ENCODE measurements at regions not wholly inside any gene's neighbourhood (a gene's known extent, or its start where the extent isn't known, plus 50 kb on each side); places are given as distances from the start of the nearest gene placed in this dataset.

- no peak overlapping the region for H3K4me3 Mint-ChIP-seq
Observed at GRCh38 chr16:63323055-63323454, 1286.8 kb upstream of the CDH8 start.

GRCh38 chr16:63315229-63315628 lies 1279.0 kb upstream of the CDH8 start:
- H3K36me3 Mint-ChIP-seq: no peaks in the 10 kb centered on the region
- H3K9me3 Mint-ChIP-seq: peaks cover 3% of the 10 kb centered on the region
- no peaks in the 10 kb centered on the region for H3K27me3 Mint-ChIP-seq
- DNase-seq (no peak), ATAC-seq (ENCODE audit: low read depth) (no peak)
- no peak overlapping the region for H3K27ac Mint-ChIP-seq
- H3K4me1 Mint-ChIP-seq: no peaks in the 10 kb centered on the region
- POLR2A ChIA-PET: no interaction called here
- no peak overlapping the region for H3K4me3 Mint-ChIP-seq

More at GRCh38 chr16:63323055-63323454, 1286.8 kb upstream of the CDH8 start:
- Mint-ChIP-seq H3K9me3 (peaks cover 2% of the 10 kb centered on the region), H3K27ac (no peak overlapping the region), H3K4me1 (no peaks in the 10 kb centered on the region), H3K36me3 (no peaks in the 10 kb centered on the region), H3K27me3 (no peaks in the 10 kb centered on the region)
- POLR2A ChIA-PET: no interaction called here
- ATAC-seq (ENCODE audit: low read depth): no peak
- DNase-seq: no peak

DNA sequence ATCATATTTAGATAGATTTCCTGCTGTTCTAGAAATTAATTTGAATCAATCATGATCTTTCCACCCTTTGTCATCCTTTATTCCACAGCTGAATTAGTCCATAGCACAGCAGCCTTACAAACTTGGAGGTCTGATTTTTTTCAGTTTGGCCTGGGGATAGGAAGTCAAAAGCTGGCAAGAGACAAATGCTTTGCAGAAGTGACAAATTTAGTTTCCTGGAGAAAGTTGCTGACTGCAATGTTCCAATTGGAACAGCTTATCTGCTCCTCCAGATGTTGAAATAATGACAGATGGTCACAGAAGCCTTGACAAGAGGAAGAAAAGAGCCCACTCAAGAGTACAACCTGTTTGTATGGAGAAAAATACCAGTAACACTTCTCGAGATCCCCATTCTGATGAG lies 1276.1 kb upstream of the CDH8 start:
- no peak overlapping the region for H3K4me3 Mint-ChIP-seq
- no peaks in the 10 kb centered on the region for H3K36me3 Mint-ChIP-seq
- no peaks in the 10 kb centered on the region for H3K4me1 Mint-ChIP-seq
- POLR2A ChIA-PET: no interaction called here
- no peak for DNase-seq
- ATAC-seq (ENCODE audit: low read depth): no peak
- peaks cover 3% of the 10 kb centered on the region for H3K9me3 Mint-ChIP-seq
- no peaks in the 10 kb centered on the region for H3K27me3 Mint-ChIP-seq
- H3K27ac Mint-ChIP-seq: no peak overlapping the region

DNA sequence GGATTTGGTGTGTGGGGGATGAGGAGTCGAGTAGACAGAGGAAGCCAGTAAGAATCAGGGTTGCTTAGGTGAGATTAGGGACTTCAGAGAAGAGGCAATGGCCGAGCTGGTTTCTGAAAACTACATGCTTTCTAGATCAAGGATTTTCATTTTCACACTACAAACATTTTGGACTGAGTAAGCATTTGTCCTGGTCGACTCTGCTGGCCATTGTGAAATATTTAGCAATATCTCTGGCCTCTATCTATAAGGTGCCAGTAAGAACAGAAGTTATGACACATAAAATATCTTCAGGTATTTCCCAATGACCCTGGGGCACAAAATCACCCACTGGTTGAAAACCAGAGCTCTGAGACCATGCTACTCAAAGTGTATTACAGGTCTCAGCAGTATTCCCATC lies 1275.1 kb upstream of the CDH8 start:
- Mint-ChIP-seq H3K36me3 (no peaks in the 10 kb centered on the region), H3K27me3 (no peaks in the 10 kb centered on the region), H3K4me3 (no peak overlapping the region), H3K4me1 (no peaks in the 10 kb centered on the region), H3K9me3 (peaks cover 3% of the 10 kb centered on the region), H3K27ac (no peak overlapping the region)
- DNase-seq (no peak), ATAC-seq (ENCODE audit: low read depth) (no peak)
- POLR2A ChIA-PET: no interaction called here

DNA sequence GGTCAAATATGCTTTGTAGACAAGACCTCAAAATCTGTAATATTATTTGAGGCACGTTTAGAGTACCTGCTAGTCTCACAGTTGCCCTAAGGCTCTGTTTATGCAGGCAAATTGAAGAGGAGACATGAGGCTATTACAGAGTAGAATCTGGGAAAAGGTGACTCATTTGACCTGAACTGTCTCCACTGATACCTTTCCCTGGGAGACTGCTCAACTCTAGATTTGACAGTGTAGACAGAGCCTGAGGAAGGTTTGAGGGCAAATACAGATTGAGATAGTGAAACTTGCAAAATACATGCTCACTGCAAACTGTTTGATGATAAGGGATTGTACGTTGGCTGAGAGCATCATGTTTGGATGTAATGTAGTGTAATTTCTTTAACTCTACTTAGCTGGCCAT lies 1266.6 kb upstream of the CDH8 start:
- Mint-ChIP-seq H3K4me1 (no peaks in the 10 kb centered on the region), H3K9me3 (peaks cover 8% of the 10 kb centered on the region), H3K36me3 (no peaks in the 10 kb centered on the region), H3K27ac (no peak overlapping the region), H3K4me3 (no peak overlapping the region), H3K27me3 (no peaks in the 10 kb centered on the region)
- DNase-seq (no peak), ATAC-seq (ENCODE audit: low read depth) (no peak)
- POLR2A ChIA-PET: no interaction called here

- H3K36me3 Mint-ChIP-seq: no peaks in the 10 kb centered on the region
- H3K4me1 Mint-ChIP-seq: no peaks in the 10 kb centered on the region
- DNase-seq (no peak), ATAC-seq (ENCODE audit: low read depth) (no peak)
- H3K4me3 Mint-ChIP-seq: no peak overlapping the region
- H3K9me3 Mint-ChIP-seq: peaks cover 8% of the 10 kb centered on the region
- H3K27me3 Mint-ChIP-seq: no peaks in the 10 kb centered on the region
- POLR2A ChIA-PET: no interaction called here
- H3K27ac Mint-ChIP-seq: no peak overlapping the region
Observed at GRCh38 chr16:63301349-63301748, 1265.1 kb upstream of the CDH8 start.

DNA sequence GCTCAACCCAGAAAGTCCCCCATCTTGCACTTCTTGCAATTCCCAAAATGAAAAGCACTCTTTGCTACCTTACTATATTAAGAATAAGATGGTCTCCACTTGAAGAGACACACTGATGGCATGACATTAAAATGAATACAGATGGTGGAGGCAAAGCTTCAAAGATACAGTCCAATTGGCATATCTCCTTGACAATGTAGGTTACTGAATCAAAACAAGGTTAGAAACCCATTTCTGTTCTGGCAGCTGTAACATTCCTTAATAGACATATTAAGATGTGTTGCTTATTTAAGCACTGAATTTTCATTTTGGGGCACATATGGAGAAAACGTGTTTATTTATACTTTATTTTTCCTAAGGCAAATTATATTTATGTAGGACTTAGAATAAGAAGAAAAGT lies 1262.8 kb upstream of the CDH8 start:
- DNase-seq (no peak), ATAC-seq (ENCODE audit: low read depth) (no peak)
- Mint-ChIP-seq H3K9me3 (peaks cover 6% of the 10 kb centered on the region), H3K4me3 (no peak overlapping the region), H3K36me3 (no peaks in the 10 kb centered on the region), H3K27ac (no peak overlapping the region), H3K27me3 (no peaks in the 10 kb centered on the region), H3K4me1 (no peaks in the 10 kb centered on the region)
- POLR2A ChIA-PET: no interaction called here

- POLR2A ChIA-PET: no interaction called here
- no peak for ATAC-seq (ENCODE audit: low read depth)
- H3K4me1 Mint-ChIP-seq: no peaks in the 10 kb centered on the region
- H3K9me3 Mint-ChIP-seq: peaks cover 4% of the 10 kb centered on the region
- H3K36me3 Mint-ChIP-seq: no peaks in the 10 kb centered on the region
- H3K4me3 Mint-ChIP-seq: no peak overlapping the region
- no peak for DNase-seq
- no peaks in the 10 kb centered on the region for H3K27me3 Mint-ChIP-seq
- H3K27ac Mint-ChIP-seq: no peak overlapping the region
Observed at GRCh38 chr16:63292036-63292435, 1255.8 kb upstream of the CDH8 start.

- ATAC-seq (ENCODE audit: low read depth) (no peak), DNase-seq (no peak)
- Mint-ChIP-seq H3K4me1 (no peaks in the 10 kb centered on the region), H3K27ac (no peak overlapping the region), H3K36me3 (no peaks in the 10 kb centered on the region), H3K9me3 (peaks cover 2% of the 10 kb centered on the region), H3K27me3 (no peaks in the 10 kb centered on the region), H3K4me3 (no peak overlapping the region)
- POLR2A ChIA-PET: no interaction called here
Observed at GRCh38 chr16:63289834-63290460, 1253.7 kb upstream of the CDH8 start.

DNA sequence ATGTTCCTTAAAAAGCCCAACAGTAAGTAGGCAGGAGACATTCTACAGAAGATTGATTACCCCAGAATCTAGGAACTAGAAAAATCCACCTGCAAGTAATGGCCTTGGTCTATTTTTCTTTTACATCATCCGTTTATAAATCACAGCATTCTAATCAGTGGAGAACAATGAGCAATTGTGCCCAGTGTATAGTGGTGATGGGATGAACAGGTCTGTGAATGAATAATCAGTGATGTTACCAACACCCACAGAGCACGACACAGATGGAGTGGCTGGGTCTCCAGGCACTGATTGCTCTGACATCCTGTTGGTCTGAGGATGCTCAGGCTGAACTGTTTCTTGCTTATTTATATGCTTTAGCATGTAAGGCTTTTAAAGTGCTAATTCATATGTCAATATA lies 1251.2 kb upstream of the CDH8 start:
- no peak for ATAC-seq (ENCODE audit: low read depth)
- H3K9me3 Mint-ChIP-seq: peaks cover 2% of the 10 kb centered on the region
- H3K36me3 Mint-ChIP-seq: no peaks in the 10 kb centered on the region
- no peaks in the 10 kb centered on the region for H3K4me1 Mint-ChIP-seq
- no peak overlapping the region for H3K27ac Mint-ChIP-seq
- no peak for DNase-seq
- POLR2A ChIA-PET: no interaction called here
- no peaks in the 10 kb centered on the region for H3K27me3 Mint-ChIP-seq
- no peak overlapping the region for H3K4me3 Mint-ChIP-seq

- Mint-ChIP-seq H3K27ac (no peak overlapping the region), H3K4me1 (no peaks in the 10 kb centered on the region), H3K9me3 (peaks cover 1% of the 10 kb centered on the region), H3K4me3 (no peak overlapping the region), H3K36me3 (no peaks in the 10 kb centered on the region), H3K27me3 (no peaks in the 10 kb centered on the region)
- POLR2A ChIA-PET: no interaction called here
- no peak for DNase-seq
- no peak for ATAC-seq (ENCODE audit: low read depth)
Observed at GRCh38 chr16:63283721-63284120, 1247.5 kb upstream of the CDH8 start.

DNA sequence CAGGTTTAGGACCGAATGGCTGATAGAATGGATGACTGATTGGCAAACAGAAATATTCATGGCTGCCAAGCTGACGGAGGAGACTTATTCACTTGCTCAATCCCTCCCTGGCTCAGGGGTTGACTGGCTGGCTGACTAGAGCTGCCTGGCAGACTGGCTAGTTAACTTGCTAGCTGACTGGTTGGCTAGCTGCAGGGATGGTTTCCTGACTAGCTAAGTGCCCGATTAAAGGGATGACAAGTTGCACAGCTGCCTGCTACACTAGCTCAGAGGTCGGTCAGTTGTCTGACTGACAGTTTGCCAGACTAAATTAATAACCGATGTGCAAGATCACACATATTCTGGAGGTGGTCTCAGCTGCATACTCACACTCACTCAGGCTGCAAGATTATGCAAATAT lies 1208.4 kb upstream of the CDH8 start:
- peaks cover 6% of the 10 kb centered on the region for H3K9me3 Mint-ChIP-seq
- DNase-seq (no peak), ATAC-seq (ENCODE audit: low read depth) (no peak)
- no peak overlapping the region for H3K27ac Mint-ChIP-seq
- no peak overlapping the region for H3K4me3 Mint-ChIP-seq
- POLR2A ChIA-PET: no interaction called here
- no peaks in the 10 kb centered on the region for H3K4me1 Mint-ChIP-seq
- H3K27me3 Mint-ChIP-seq: no peaks in the 10 kb centered on the region
- no peaks in the 10 kb centered on the region for H3K36me3 Mint-ChIP-seq

DNA sequence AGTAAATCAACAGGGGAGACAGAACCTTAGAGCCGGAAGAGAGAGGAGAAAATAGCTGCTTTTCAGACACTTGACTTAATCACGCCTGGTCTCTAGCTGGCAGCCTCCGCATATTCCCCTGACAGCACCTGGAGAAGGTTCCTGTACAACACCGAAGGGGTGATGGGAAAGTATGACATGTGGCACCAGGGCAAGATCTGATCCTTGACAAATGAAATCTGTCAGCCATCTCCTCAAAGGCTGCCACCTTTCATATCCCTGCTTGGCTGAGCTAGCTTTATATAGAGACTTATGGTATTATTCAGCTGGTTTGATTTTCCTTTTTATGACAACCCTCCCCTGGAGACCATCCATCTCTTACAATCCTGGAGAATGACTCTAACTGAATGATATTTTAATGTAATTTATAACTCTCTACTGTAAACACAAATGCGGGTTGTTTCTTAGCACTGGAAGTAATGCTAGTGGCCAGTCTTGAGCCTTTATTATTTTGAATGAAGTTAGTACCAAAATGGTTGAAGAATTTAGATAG lies 1205.3 kb upstream of the CDH8 start:
- H3K27ac Mint-ChIP-seq: no peak overlapping the region
- ATAC-seq (ENCODE audit: low read depth): no peak
- no peak for DNase-seq
- POLR2A ChIA-PET: no interaction called here
- no peak overlapping the region for H3K4me3 Mint-ChIP-seq
- no peaks in the 10 kb centered on the region for H3K36me3 Mint-ChIP-seq
- H3K4me1 Mint-ChIP-seq: no peaks in the 10 kb centered on the region
- H3K9me3 Mint-ChIP-seq: peaks cover 9% of the 10 kb centered on the region
- H3K27me3 Mint-ChIP-seq: no peaks in the 10 kb centered on the region

- no peak overlapping the region for H3K4me3 Mint-ChIP-seq
- H3K27me3 Mint-ChIP-seq: no peaks in the 10 kb centered on the region
- H3K4me1 Mint-ChIP-seq: no peaks in the 10 kb centered on the region
- H3K27ac Mint-ChIP-seq: no peak overlapping the region
- POLR2A ChIA-PET: no interaction called here
- ATAC-seq (ENCODE audit: low read depth) (no peak), DNase-seq (no peak)
- peaks cover 10% of the 10 kb centered on the region for H3K9me3 Mint-ChIP-seq
- no peaks in the 10 kb centered on the region for H3K36me3 Mint-ChIP-seq
Observed at GRCh38 chr16:63239065-63239570, 1202.9 kb upstream of the CDH8 start.
